ENCODE measurements at regions not wholly inside any gene's neighbourhood (a gene's known extent, or its start where the extent isn't known, plus 50 kb on each side); places are given as distances from the start of the nearest gene placed in this dataset.

- no peaks in the 10 kb centered on the region for H3K23me2 ChIP-seq (ENCODE audit: low read depth, low read length)
- H3K4me2 ChIP-seq (ENCODE audit: insufficient read depth in 1 of 2, low read depth in 2 of 2, low read length in 2 of 2): no peak overlapping the region
- no peak overlapping the region for H3K4me3 ChIP-seq (ENCODE audit: extremely low read depth in 1 of 4, insufficient read depth in 2 of 4, low read depth in 3 of 4, low read length in 4 of 4)
- TF ChIP-seq SIN3A (conservative IDR thresholded peaks at IDR 0.05 in 1 of 2, IDR thresholded peaks at IDR 0.05 in 1 of 2; ENCODE audit: low read depth in 1 of 2, low read length in 2 of 2): no peak
- TF ChIP-seq SUZ12 (IDR thresholded peaks at IDR 0.05; ENCODE audit: low read length): no peak
- TF ChIP-seq CHD2 (IDR thresholded peaks at IDR 0.05; ENCODE audit: low read length): no peak
- TF ChIP-seq NRF1 (IDR thresholded peaks at IDR 0.05; ENCODE audit: low read depth, low read length): no peak
- TF ChIP-seq CBX5 (IDR thresholded peaks at IDR 0.05; ENCODE audit: low read depth, low read length): no peak
- no peak for TF ChIP-seq CREB1 (IDR thresholded peaks at IDR 0.05)
- TF ChIP-seq CHD1 (IDR thresholded peaks at IDR 0.05; ENCODE audit: low read depth, low read length): no peak
- TF ChIP-seq TAF1 (IDR thresholded peaks at IDR 0.05; ENCODE audit: low read depth, low read length): no peak
- no peak for TF ChIP-seq ASH2L (IDR thresholded peaks at IDR 0.05; ENCODE audit: low read length)
- no peak for TF ChIP-seq RBBP5 (IDR thresholded peaks at IDR 0.05; ENCODE audit: borderline replicate concordance, low read depth, low read length)
- TF ChIP-seq POLR2AphosphoS5 (IDR thresholded peaks at IDR 0.05; ENCODE audit: low read depth, low read length): no peak
- TF ChIP-seq SAP30 (IDR thresholded peaks at IDR 0.05; ENCODE audit: insufficient read depth, insufficient replicate concordance, low read length): no peak
- TF ChIP-seq CBX8 (IDR thresholded peaks at IDR 0.05; ENCODE audit: borderline replicate concordance, low read depth, low read length): no peak
- no peak for TF ChIP-seq POU5F1 (IDR thresholded peaks at IDR 0.05; ENCODE audit: low read depth, low read length)
- no peak overlapping the region for H2BK20ac ChIP-seq (ENCODE audit: low read length)
- no peaks in the 10 kb centered on the region for H4K20me1 ChIP-seq (replicated peaks in 1 of 2; ENCODE audit: control insufficient read depth in 1 of 2, insufficient read depth in 2 of 2, low read length in 2 of 2)
- H4K5ac ChIP-seq (ENCODE audit: insufficient read length, low read depth, low read length): no peak overlapping the region
- H2BK5ac ChIP-seq (ENCODE audit: low read depth, low read length): no peak overlapping the region
- H2AK5ac ChIP-seq (ENCODE audit: low read depth, low read length): no peak overlapping the region
- no peaks in the 10 kb centered on the region for H3K27me3 ChIP-seq (replicated peaks in 1 of 4; ENCODE audit: control insufficient read depth in 3 of 4, extremely low read depth in 1 of 4, insufficient read depth in 3 of 4, low read length in 3 of 4)
- H3K4ac ChIP-seq (replicated peaks; ENCODE audit: insufficient read length, low read depth, low read length): no peak overlapping the region
- H3K9me3 ChIP-seq (ENCODE audit: insufficient read depth in 2 of 2, low read depth in 1 of 2, low read length in 1 of 2): no peaks in the 10 kb centered on the region
- H3K14ac ChIP-seq (ENCODE audit: insufficient read length): no peak overlapping the region
- no peak overlapping the region for H4K91ac ChIP-seq (replicated peaks; ENCODE audit: insufficient read length, low read length)
- no peaks in the 10 kb centered on the region for H3K79me1 ChIP-seq (ENCODE audit: low read depth, low read length)
- 60% methylated on average over 3 of the region's 3 CpGs; no CpG with 5 or more reads in 1 of the 2 experiments for WGBS, 2 experiments (ENCODE audit: extremely low coverage in 1 of 2, insufficient coverage in 1 of 2, insufficient read length in 1 of 2, insufficient replicate concordance in 2 of 2, low coverage in 1 of 2, low lambda C conversion rate in 2 of 2, missing lambda C conversion rate in 1 of 2)
- no peak overlapping the region for H2BK120ac ChIP-seq (replicated peaks; ENCODE audit: low read depth, low read length)
- no peak overlapping the region for H2BK12ac ChIP-seq (ENCODE audit: low read depth, low read length)
- ChIA-PET CTCF (ENCODE audit: partially characterized antibody) (interaction anchor here (0.7 kb wide), 1 partner anchor 397 kb away, joined by 3 read pairs; the partner anchor contains the start of gene ADRA2A), POLR2A (ENCODE audit: partially characterized antibody) (no interaction called here)
- no peaks in the 10 kb centered on the region for H3K79me2 ChIP-seq (ENCODE audit: control insufficient read depth in 1 of 2, insufficient read depth in 2 of 2, low read length in 2 of 2)
- no peak for FAIRE-seq
- no peaks in the 10 kb centered on the region for H3K4me1 ChIP-seq (replicated peaks in 1 of 4; ENCODE audit: control insufficient read depth in 3 of 4, insufficient read depth in 4 of 4, low read length in 3 of 4)
- H3K27ac ChIP-seq (ENCODE audit: low read depth, low read length): no peak overlapping the region
- no peak overlapping the region for H2BK15ac ChIP-seq (ENCODE audit: low read length)
- H3K23ac ChIP-seq (ENCODE audit: insufficient read length): no peak overlapping the region
- H4K8ac ChIP-seq (ENCODE audit: extremely low read depth, insufficient read depth, low read length): no peak overlapping the region
- no peak for DNase-seq (ENCODE audit: low read depth in 1 of 2, low spot score in 2 of 2)
- H3K9ac ChIP-seq (replicated peaks in 1 of 4; ENCODE audit: extremely low read depth in 1 of 4, low read depth in 3 of 4, low read length in 3 of 4): no peak overlapping the region
- H3K36me3 ChIP-seq (ENCODE audit: control insufficient read depth in 2 of 4, insufficient read depth in 4 of 4, low read length in 3 of 4): no peaks in the 10 kb centered on the region; a peak in 2 of 8 replicates
- no peak overlapping the region for H3K18ac ChIP-seq (ENCODE audit: extremely low read depth, low read length)
- no peak overlapping the region for H3K56ac ChIP-seq (replicated peaks; ENCODE audit: insufficient read length, low read depth, low read length)
- no peak overlapping the region for H2AFZ ChIP-seq (ENCODE audit: low read length)
These were observed 396.5 kb downstream of the ADRA2A start for GRCh38 chr10:111473361-111473760.

Data from H1 (cell line).